ENCODE measurements at regions not wholly inside any gene's neighbourhood (a gene's known extent, or its start where the extent isn't known, plus 50 kb on each side); places are given as distances from the start of the nearest gene placed in this dataset.

DNA sequence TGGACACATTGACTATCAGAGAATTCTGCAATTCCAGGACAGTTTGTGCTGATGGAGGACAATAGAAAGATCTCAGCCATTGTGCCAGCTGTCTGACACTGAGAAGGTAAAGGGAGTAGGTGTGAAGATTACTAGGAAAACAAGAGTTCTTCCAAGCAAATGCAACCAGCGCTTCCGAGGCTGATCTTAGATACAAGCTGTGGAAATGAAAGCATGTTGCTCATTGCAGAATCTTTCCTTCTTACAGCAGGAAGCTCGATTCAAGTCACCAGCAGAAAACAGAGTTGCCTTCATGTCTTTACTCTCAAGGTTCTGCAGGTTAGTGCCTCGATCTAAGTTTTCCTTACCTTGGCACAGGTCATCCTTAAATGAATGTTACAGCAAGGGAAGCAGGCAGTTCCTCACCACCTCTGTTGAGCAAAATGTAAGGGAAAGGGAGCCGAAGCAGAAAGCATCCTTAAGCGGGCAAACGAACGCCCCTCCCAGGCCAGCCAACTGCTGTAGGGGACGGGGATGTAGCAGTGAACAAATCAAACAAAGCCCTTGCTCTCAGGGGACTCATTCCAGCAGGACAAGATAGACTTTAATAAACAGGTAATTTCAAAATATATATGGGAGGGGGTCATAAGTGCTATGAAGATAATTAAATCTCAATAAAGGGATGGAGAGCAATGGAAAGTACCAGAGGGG is 54.3 kb downstream of the MARCHF4 start:
- TF ChIP-seq, protein P1, sequence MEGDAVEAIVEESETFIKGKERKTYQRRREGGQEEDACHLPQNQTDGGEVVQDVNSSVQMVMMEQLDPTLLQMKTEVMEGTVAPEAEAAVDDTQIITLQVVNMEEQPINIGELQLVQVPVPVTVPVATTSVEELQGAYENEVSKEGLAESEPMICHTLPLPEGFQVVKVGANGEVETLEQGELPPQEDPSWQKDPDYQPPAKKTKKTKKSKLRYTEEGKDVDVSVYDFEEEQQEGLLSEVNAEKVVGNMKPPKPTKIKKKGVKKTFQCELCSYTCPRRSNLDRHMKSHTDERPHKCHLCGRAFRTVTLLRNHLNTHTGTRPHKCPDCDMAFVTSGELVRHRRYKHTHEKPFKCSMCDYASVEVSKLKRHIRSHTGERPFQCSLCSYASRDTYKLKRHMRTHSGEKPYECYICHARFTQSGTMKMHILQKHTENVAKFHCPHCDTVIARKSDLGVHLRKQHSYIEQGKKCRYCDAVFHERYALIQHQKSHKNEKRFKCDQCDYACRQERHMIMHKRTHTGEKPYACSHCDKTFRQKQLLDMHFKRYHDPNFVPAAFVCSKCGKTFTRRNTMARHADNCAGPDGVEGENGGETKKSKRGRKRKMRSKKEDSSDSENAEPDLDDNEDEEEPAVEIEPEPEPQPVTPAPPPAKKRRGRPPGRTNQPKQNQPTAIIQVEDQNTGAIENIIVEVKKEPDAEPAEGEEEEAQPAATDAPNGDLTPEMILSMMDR (IDR thresholded peaks at IDR 0.05 in 8 of 11, conservative IDR thresholded peaks at IDR 0.05 in 3 of 11): no peak
- TF ChIP-seq POLR2A (IDR thresholded peaks at IDR 0.05): no peak

Measured in spleen (tissue), 7 donors.